ENCODE measurements at regions not wholly inside any gene's neighbourhood (a gene's known extent, or its start where the extent isn't known, plus 50 kb on each side); places are given as distances from the start of the nearest gene placed in this dataset.
"Not testable (repeated sequence)": the region's sequence is repeated elsewhere in the genome, so short reads cannot be mapped to it uniquely, and the experiment has no call there.

GRCh38 chr4:42302348-42302747, 94.9 kb upstream of the SHISA3 start:
- H3K36me3 ChIP-seq (ENCODE audit: control insufficient read depth in 1 of 2, insufficient read depth in 2 of 2, low read length in 1 of 2): no peaks in the 10 kb centered on the region
- H3K27ac ChIP-seq (ENCODE audit: low read depth in 1 of 2, low read length in 2 of 2): no peak overlapping the region
- no peak overlapping the region for H3K4me3 ChIP-seq (ENCODE audit: low read length in 2 of 2)
- intact Hi-C loops (cut with DNase I): no loop called here
- H3K9me3 ChIP-seq (ENCODE audit: control insufficient read depth, low read length): no peaks in the 10 kb centered on the region
- no peaks in the 10 kb centered on the region for H3K27me3 ChIP-seq (ENCODE audit: control insufficient read depth in 1 of 2, insufficient read depth in 2 of 2, low read length in 1 of 2)
- ATAC-seq (ENCODE audit: low FRiP score) (no peak), DNase-seq (no peak)
- WGBS, 2 donors: 22 to 24% methylated on average over 4 of the region's 4 CpGs
- no peaks in the 10 kb centered on the region for H3K4me1 ChIP-seq (ENCODE audit: control insufficient read depth in 1 of 2, insufficient read depth in 2 of 2, low read length in 2 of 2)

GRCh38 chr4:42306221-42307109, 90.8 kb upstream of the SHISA3 start:
- Histone ChIP-seq H3K36me3 (ENCODE audit: control insufficient read depth in 1 of 2, insufficient read depth in 2 of 2, low read length in 1 of 2) (no peaks in the 10 kb centered on the region), H3K27ac (ENCODE audit: low read depth in 1 of 2, low read length in 2 of 2) (no peak overlapping the region), H3K4me1 (ENCODE audit: control insufficient read depth in 1 of 2, insufficient read depth in 2 of 2, low read length in 2 of 2) (no peaks in the 10 kb centered on the region), H3K27me3 (ENCODE audit: control insufficient read depth in 1 of 2, insufficient read depth in 2 of 2, low read length in 1 of 2) (no peaks in the 10 kb centered on the region), H3K4me3 (ENCODE audit: low read length in 2 of 2) (no peak overlapping the region), H3K9me3 (ENCODE audit: control insufficient read depth, low read length) (peaks cover 2% of the 10 kb centered on the region)
- intact Hi-C loops (cut with DNase I): no loop called here
- DNase-seq (no peak), ATAC-seq (ENCODE audit: low FRiP score) (peak; percentile 70)
- 80 to 81% methylated on average over 11 of the region's 11 CpGs for WGBS, 2 donors

GRCh38 chr4:42308247-42308646, 89.0 kb upstream of the SHISA3 start:
- Histone ChIP-seq H3K4me3 (ENCODE audit: low read length in 2 of 2) (no peak overlapping the region), H3K9me3 (ENCODE audit: control insufficient read depth, low read length) (peaks cover 2% of the 10 kb centered on the region), H3K27me3 (ENCODE audit: control insufficient read depth in 1 of 2, insufficient read depth in 2 of 2, low read length in 1 of 2) (no peaks in the 10 kb centered on the region), H3K36me3 (ENCODE audit: control insufficient read depth in 1 of 2, insufficient read depth in 2 of 2, low read length in 1 of 2) (no peaks in the 10 kb centered on the region), H3K27ac (ENCODE audit: low read depth in 1 of 2, low read length in 2 of 2) (no peak overlapping the region), H3K4me1 (ENCODE audit: control insufficient read depth in 1 of 2, insufficient read depth in 2 of 2, low read length in 2 of 2) (no peaks in the 10 kb centered on the region)
- 54 to 59% methylated on average over 3 of the region's 3 CpGs for WGBS, 2 donors
- ATAC-seq (ENCODE audit: low FRiP score) (no peak), DNase-seq (no peak)
- intact Hi-C loops (cut with DNase I): no loop called here

- ATAC-seq (ENCODE audit: low FRiP score): no peak
- no peaks in the 10 kb centered on the region for H3K27me3 ChIP-seq (ENCODE audit: control insufficient read depth in 1 of 2, insufficient read depth in 2 of 2, low read length in 1 of 2)
- no peak overlapping the region for H3K27ac ChIP-seq (ENCODE audit: low read depth in 1 of 2, low read length in 2 of 2)
- DNase-seq: no peak
- H3K4me3 ChIP-seq (ENCODE audit: low read length in 2 of 2): no peak overlapping the region
- intact Hi-C loops (cut with DNase I): no loop called here
- no peaks in the 10 kb centered on the region for H3K36me3 ChIP-seq (ENCODE audit: control insufficient read depth in 1 of 2, insufficient read depth in 2 of 2, low read length in 1 of 2)
- peaks cover 2% of the 10 kb centered on the region for H3K9me3 ChIP-seq (ENCODE audit: control insufficient read depth, low read length)
- H3K4me1 ChIP-seq (ENCODE audit: control insufficient read depth in 1 of 2, insufficient read depth in 2 of 2, low read length in 2 of 2): no peaks in the 10 kb centered on the region
- 48 to 53% methylated on average over 9 of the region's 9 CpGs for WGBS, 2 donors
Measured at GRCh38 chr4:42309361-42310260, 87.7 kb upstream of the SHISA3 start.

GRCh38 chr4:42310358-42310757, 86.9 kb upstream of the SHISA3 start:
- DNase-seq: no peak
- H3K4me1 ChIP-seq (ENCODE audit: control insufficient read depth in 1 of 2, insufficient read depth in 2 of 2, low read length in 2 of 2): no peaks in the 10 kb centered on the region
- no peaks in the 10 kb centered on the region for H3K27me3 ChIP-seq (ENCODE audit: control insufficient read depth in 1 of 2, insufficient read depth in 2 of 2, low read length in 1 of 2)
- H3K9me3 ChIP-seq (ENCODE audit: control insufficient read depth, low read length): peaks cover 2% of the 10 kb centered on the region
- WGBS, 2 donors: 49 to 50% methylated on average over 5 of the region's 5 CpGs
- H3K36me3 ChIP-seq (ENCODE audit: control insufficient read depth in 1 of 2, insufficient read depth in 2 of 2, low read length in 1 of 2): no peaks in the 10 kb centered on the region
- no peak overlapping the region for H3K4me3 ChIP-seq (ENCODE audit: low read length in 2 of 2)
- no peak for ATAC-seq (ENCODE audit: low FRiP score)
- no peak overlapping the region for H3K27ac ChIP-seq (ENCODE audit: low read depth in 1 of 2, low read length in 2 of 2)
- intact Hi-C loops (cut with DNase I): no loop called here

GRCh38 chr4:42310806-42311205, 86.5 kb upstream of the SHISA3 start:
- Histone ChIP-seq H3K4me1 (ENCODE audit: control insufficient read depth in 1 of 2, insufficient read depth in 2 of 2, low read length in 2 of 2) (no peaks in the 10 kb centered on the region), H3K36me3 (ENCODE audit: control insufficient read depth in 1 of 2, insufficient read depth in 2 of 2, low read length in 1 of 2) (no peaks in the 10 kb centered on the region), H3K27me3 (ENCODE audit: control insufficient read depth in 1 of 2, insufficient read depth in 2 of 2, low read length in 1 of 2) (no peaks in the 10 kb centered on the region), H3K4me3 (ENCODE audit: low read length in 2 of 2) (no peak overlapping the region), H3K9me3 (ENCODE audit: control insufficient read depth, low read length) (peaks cover 2% of the 10 kb centered on the region), H3K27ac (ENCODE audit: low read depth in 1 of 2, low read length in 2 of 2) (no peak overlapping the region)
- intact Hi-C loops (cut with DNase I): no loop called here
- DNase-seq: no peak
- no peak for ATAC-seq (ENCODE audit: low FRiP score)
- 92% methylated on average over 5 of the region's 5 CpGs for WGBS, 2 donors

- Histone ChIP-seq H3K9me3 (ENCODE audit: control insufficient read depth, low read length) (peaks cover 2% of the 10 kb centered on the region), H3K4me3 (ENCODE audit: low read length in 2 of 2) (no peak overlapping the region), H3K4me1 (ENCODE audit: control insufficient read depth in 1 of 2, insufficient read depth in 2 of 2, low read length in 2 of 2) (no peaks in the 10 kb centered on the region), H3K27me3 (ENCODE audit: control insufficient read depth in 1 of 2, insufficient read depth in 2 of 2, low read length in 1 of 2) (no peaks in the 10 kb centered on the region), H3K36me3 (ENCODE audit: control insufficient read depth in 1 of 2, insufficient read depth in 2 of 2, low read length in 1 of 2) (no peaks in the 10 kb centered on the region), H3K27ac (ENCODE audit: low read depth in 1 of 2, low read length in 2 of 2) (no peak overlapping the region)
- WGBS, 2 donors: 67 to 68% methylated on average over 3 of the region's 3 CpGs
- no peak for DNase-seq
- ATAC-seq (ENCODE audit: low FRiP score): no peak
- intact Hi-C loops (cut with DNase I): no loop called here
Measured at GRCh38 chr4:42311591-42311990, 85.7 kb upstream of the SHISA3 start.

GRCh38 chr4:42313420-42313819, 83.9 kb upstream of the SHISA3 start:
- intact Hi-C loops (cut with DNase I); H3K4me1 ChIP-seq (ENCODE audit: control insufficient read depth in 1 of 2, insufficient read depth in 2 of 2, low read length in 2 of 2); ATAC-seq (ENCODE audit: low FRiP score); DNase-seq; H3K27me3 ChIP-seq (ENCODE audit: control insufficient read depth in 1 of 2, insufficient read depth in 2 of 2, low read length in 1 of 2); H3K9me3 ChIP-seq (ENCODE audit: control insufficient read depth, low read length); H3K4me3 ChIP-seq (ENCODE audit: low read length in 2 of 2); H3K27ac ChIP-seq (ENCODE audit: low read depth in 1 of 2, low read length in 2 of 2); H3K36me3 ChIP-seq (ENCODE audit: control insufficient read depth in 1 of 2, insufficient read depth in 2 of 2, low read length in 1 of 2): not testable (repeated sequence)
- 85 to 90% methylated on average over 6 of the region's 6 CpGs for WGBS, 2 donors

Data from aorta (tissue), 5 donors.